ENCODE measurements at regions not wholly inside any gene's neighbourhood (a gene's known extent, or its start where the extent isn't known, plus 50 kb on each side); places are given as distances from the start of the nearest gene placed in this dataset.

GRCh38 chr2:207235621-207236020 is 69.9 kb upstream of the KLF7 start:
- DNase-seq: no peak

GRCh38 chr2:207236156-207236935 is 70.6 kb upstream of the KLF7 start:
- DNase-seq: no peak

- DNase-seq: peak in 1 of 58 donors; percentile 16
These were observed 73.3 kb upstream of the KLF7 start for GRCh38 chr2:207238831-207239701.

GRCh38 chr2:207239754-207240494 is 74.2 kb upstream of the KLF7 start:
- DNase-seq: no peak

GRCh38 chr2:207240649-207241048 is 74.9 kb upstream of the KLF7 start:
- DNase-seq: no peak

GRCh38 chr2:207241198-207241597 is 75.5 kb upstream of the KLF7 start:
- DNase-seq: no peak

- DNase-seq: no peak
These were observed 77.9 kb upstream of the KLF7 start for GRCh38 chr2:207243601-207244000.

GRCh38 chr2:207244971-207245925 is 79.5 kb upstream of the KLF7 start:
- DNase-seq: no peak

- DNase-seq: no peak
These were observed 83.1 kb upstream of the KLF7 start for GRCh38 chr2:207248702-207249377.

GRCh38 chr2:207251022-207251421 is 85.3 kb upstream of the KLF7 start:
- no peak for DNase-seq

- no peak for DNase-seq
These were observed 85.9 kb upstream of the KLF7 start for GRCh38 chr2:207251573-207252192.

- DNase-seq: no peak
These were observed 86.7 kb upstream of the KLF7 start for GRCh38 chr2:207252416-207252815.

- peak in 27 of 58 donors; percentile 4 to 51 (median 27) for DNase-seq
These were observed 87.4 kb upstream of the KLF7 start for GRCh38 chr2:207252979-207253645.

GRCh38 chr2:207253666-207254345 is 88.1 kb upstream of the KLF7 start:
- no peak for DNase-seq

GRCh38 chr2:207254591-207255464 is 89.1 kb upstream of the KLF7 start:
- DNase-seq: peak in 6 of 58 donors; percentile 5 to 24 (median 10)

GRCh38 chr2:207255565-207256470 is 90.1 kb upstream of the KLF7 start:
- DNase-seq: peak in 22 of 58 donors; percentile 5 to 74 (median 20)

All from anterior cingulate cortex (tissue), 58 donors.